MM.1S (cell line): ENCODE measurements at regions not wholly inside any gene's neighbourhood (a gene's known extent, or its start where the extent isn't known, plus 50 kb on each side); places are given as distances from the start of the nearest gene placed in this dataset.

Experiments
- DNase-seq: peaks from one replicate; pipeline ENCODE4 v3.0.0-alpha.2; 2015
- H2AFZ ChIP-seq: fragments of 300-600 bp; sonication (generic); 2 replicates; pipeline ENCODE4 v1.6.0; 2016; ENCODE audit warnings: antibody characterized with exemption, low read length
- H3F3A ChIP-seq: fragments of 300-600 bp; sonication (generic); 2 replicates; pipeline ENCODE4 v1.6.1; 2016; ENCODE audit warnings: mild to moderate bottlenecking, antibody characterized with exemption, low read length, moderate library complexity, mixed read lengths; ENCODE audit not compliant: insufficient read depth
- H3K27ac ChIP-seq: fragments of 300-600 bp; sonication (generic); 2 replicates; pipeline ENCODE4 v1.5.1; 2016; ENCODE audit warnings: mild to moderate bottlenecking, low read length
- H3K27me3 ChIP-seq: fragments of 300-600 bp; sonication (generic); replicated peaks from 2 replicates; pipeline ENCODE4 v1.6.0; 2016; ENCODE audit warnings: low read length; ENCODE audit not compliant: insufficient read depth
- H3K36me3 ChIP-seq: fragments of 300-600 bp; sonication (generic); replicated peaks from 2 replicates; pipeline ENCODE4 v1.6.1; 2016; ENCODE audit warnings: mild to moderate bottlenecking, low read length, mixed read lengths; ENCODE audit not compliant: insufficient read depth
- H3K4me1 ChIP-seq: fragments of 300-600 bp; sonication (generic); 2 replicates; pipeline ENCODE4 v1.6.1; 2016; ENCODE audit warnings: low read length, mixed read lengths
- H3K4me2 ChIP-seq: fragments of 300-600 bp; sonication (generic); 2 replicates; pipeline ENCODE4 v1.6.0; 2016; ENCODE audit warnings: low read depth, low read length
- H3K4me3 ChIP-seq: fragments of 300-600 bp; sonication (generic); 2 replicates; pipeline ENCODE4 v1.5.1; 2016; ENCODE audit warnings: low read length, mixed read lengths
- H3K79me2 ChIP-seq: fragments of 300-600 bp; sonication (generic); 2 replicates; pipeline ENCODE4 v1.6.1; 2016; ENCODE audit warnings: mixed run types, low read length, mixed read lengths
- H3K9ac ChIP-seq: fragments of 300-600 bp; sonication (generic); 2 replicates; pipeline ENCODE4 v1.6.1; 2016; ENCODE audit warnings: low read length, mixed read lengths
- H3K9me2 ChIP-seq: fragments of 300-600 bp; sonication (generic); replicated peaks from 2 replicates; pipeline ENCODE4 v1.6.1; 2016; ENCODE audit warnings: mild to moderate bottlenecking, low read length, mixed read lengths; ENCODE audit not compliant: insufficient read depth
- H3K9me3 ChIP-seq: fragments of 300-600 bp; sonication (generic); replicated peaks from 2 replicates; pipeline ENCODE4 v1.6.1; 2016; ENCODE audit warnings: mild to moderate bottlenecking, low read length, mixed read lengths; ENCODE audit not compliant: insufficient read depth
- H4K20me1 ChIP-seq: fragments of 300-600 bp; sonication (generic); 2 replicates; pipeline ENCODE4 v1.6.1; 2016; ENCODE audit warnings: mild to moderate bottlenecking, low read length, moderate library complexity, mixed read lengths; ENCODE audit not compliant: insufficient read depth
- EZH2 ChIP-seq: fragments of 300-600 bp; sonication (generic); optimal IDR thresholded peaks from 2 replicates; pipeline ENCODE3; 2017; ENCODE audit warnings: low read depth, mild to moderate bottlenecking, antibody characterized with exemption, low read length, mixed read lengths
- EZH2phosphoT487 ChIP-seq: fragments of 300-600 bp; sonication (generic); IDR thresholded peaks from 2 replicates; pipeline ENCODE4 v1.6.1; 2018; ENCODE audit warnings: antibody characterized with exemption, low read length
- TF ChIP-seq, protein P1 (sequence below): fragments of 300-600 bp; sonication (generic); IDR thresholded peaks from 2 replicates; pipeline ENCODE4 v1.5.1; 2016; ENCODE audit warnings: antibody characterized with exemption, low read length, mixed read lengths

DNA sequence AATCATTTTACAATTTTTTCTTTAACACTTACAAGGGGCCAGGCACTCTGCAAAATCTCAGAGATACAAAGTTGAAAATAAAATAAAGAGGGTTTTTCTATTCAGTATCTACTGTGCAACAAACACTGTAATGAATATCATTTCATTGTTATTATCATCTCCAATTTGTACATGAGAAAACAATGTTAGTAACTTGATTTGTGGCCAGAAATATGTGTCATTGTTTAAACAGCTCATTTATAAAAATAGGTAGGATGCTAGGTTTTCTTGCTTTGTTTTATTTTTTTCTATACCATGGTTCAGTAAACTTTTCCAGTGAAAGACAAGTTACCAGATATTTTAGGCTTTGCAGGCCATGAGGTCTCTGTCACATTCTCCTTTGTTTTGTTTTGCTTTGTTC, 318.1 kb upstream of the UBE2E2 start:
- Histone ChIP-seq H3K9me2 (no peaks in the 10 kb centered on the region), H3K4me1 (no peaks in the 10 kb centered on the region), H3K9me3 (no peaks in the 10 kb centered on the region), H3K79me2 (no peaks in the 10 kb centered on the region), H3K4me2 (no peak overlapping the region), H3K9ac (no peak overlapping the region), H3K27ac (no peak overlapping the region), H3K4me3 (no peak overlapping the region), H2AFZ (no peak overlapping the region), H3K36me3 (no peaks in the 10 kb centered on the region), H4K20me1 (no peaks in the 10 kb centered on the region), H3F3A (no peaks in the 10 kb centered on the region), H3K27me3 (no peaks in the 10 kb centered on the region)
- no peak for DNase-seq
- TF ChIP-seq EZH2phosphoT487 (no peak), EZH2 (no peak)
- TF ChIP-seq, protein P1, sequence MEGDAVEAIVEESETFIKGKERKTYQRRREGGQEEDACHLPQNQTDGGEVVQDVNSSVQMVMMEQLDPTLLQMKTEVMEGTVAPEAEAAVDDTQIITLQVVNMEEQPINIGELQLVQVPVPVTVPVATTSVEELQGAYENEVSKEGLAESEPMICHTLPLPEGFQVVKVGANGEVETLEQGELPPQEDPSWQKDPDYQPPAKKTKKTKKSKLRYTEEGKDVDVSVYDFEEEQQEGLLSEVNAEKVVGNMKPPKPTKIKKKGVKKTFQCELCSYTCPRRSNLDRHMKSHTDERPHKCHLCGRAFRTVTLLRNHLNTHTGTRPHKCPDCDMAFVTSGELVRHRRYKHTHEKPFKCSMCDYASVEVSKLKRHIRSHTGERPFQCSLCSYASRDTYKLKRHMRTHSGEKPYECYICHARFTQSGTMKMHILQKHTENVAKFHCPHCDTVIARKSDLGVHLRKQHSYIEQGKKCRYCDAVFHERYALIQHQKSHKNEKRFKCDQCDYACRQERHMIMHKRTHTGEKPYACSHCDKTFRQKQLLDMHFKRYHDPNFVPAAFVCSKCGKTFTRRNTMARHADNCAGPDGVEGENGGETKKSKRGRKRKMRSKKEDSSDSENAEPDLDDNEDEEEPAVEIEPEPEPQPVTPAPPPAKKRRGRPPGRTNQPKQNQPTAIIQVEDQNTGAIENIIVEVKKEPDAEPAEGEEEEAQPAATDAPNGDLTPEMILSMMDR: no peak

DNA sequence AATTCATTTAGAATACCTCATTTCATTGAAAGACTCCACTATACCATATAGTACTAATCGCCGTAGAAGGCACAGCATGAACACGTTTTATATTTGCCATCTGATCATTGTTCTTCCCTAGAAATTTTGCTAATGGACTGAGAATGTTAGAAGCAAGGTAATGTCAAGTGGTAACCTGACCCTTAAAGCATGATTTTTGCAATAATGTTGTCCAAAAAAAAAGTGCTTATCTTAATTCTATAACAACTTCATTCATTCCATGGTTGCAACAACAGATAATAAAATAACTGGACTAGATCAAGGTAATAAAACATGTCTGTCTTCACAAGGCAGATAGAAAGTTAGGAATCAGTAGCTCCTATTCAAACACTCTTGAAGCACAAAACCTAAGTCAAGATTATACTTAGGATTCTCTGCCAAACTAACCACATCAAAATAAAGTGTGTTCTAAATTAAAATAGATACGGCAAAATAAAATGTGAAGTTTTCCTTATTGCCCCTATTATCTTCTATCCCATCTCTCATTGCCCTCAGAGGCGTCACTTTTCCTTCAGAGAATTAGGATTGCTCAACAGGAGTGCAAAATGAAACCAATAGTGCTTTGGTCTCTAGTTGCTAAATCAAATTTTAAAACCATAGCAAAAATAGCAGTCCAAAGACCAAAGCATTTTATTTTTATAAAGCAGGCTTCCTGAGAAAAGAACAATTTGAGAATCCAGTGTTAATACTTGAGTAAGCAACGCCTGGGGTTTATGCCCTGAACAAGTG, 317.4 kb upstream of the UBE2E2 start:
- no peaks in the 10 kb centered on the region for H3K9me2 ChIP-seq
- no peaks in the 10 kb centered on the region for H3K36me3 ChIP-seq
- H3K9ac ChIP-seq: no peak overlapping the region
- no peak overlapping the region for H3K4me2 ChIP-seq
- H3K9me3 ChIP-seq: no peaks in the 10 kb centered on the region
- DNase-seq: no peak
- no peak overlapping the region for H3K27ac ChIP-seq
- H3K4me1 ChIP-seq: no peaks in the 10 kb centered on the region
- no peak overlapping the region for H3K4me3 ChIP-seq
- H3F3A ChIP-seq: no peaks in the 10 kb centered on the region
- H4K20me1 ChIP-seq: no peaks in the 10 kb centered on the region
- no peaks in the 10 kb centered on the region for H3K27me3 ChIP-seq
- no peak overlapping the region for H2AFZ ChIP-seq
- H3K79me2 ChIP-seq: no peaks in the 10 kb centered on the region
- TF ChIP-seq, protein P1: no peak
- TF ChIP-seq EZH2phosphoT487 (no peak), EZH2 (no peak)

DNA sequence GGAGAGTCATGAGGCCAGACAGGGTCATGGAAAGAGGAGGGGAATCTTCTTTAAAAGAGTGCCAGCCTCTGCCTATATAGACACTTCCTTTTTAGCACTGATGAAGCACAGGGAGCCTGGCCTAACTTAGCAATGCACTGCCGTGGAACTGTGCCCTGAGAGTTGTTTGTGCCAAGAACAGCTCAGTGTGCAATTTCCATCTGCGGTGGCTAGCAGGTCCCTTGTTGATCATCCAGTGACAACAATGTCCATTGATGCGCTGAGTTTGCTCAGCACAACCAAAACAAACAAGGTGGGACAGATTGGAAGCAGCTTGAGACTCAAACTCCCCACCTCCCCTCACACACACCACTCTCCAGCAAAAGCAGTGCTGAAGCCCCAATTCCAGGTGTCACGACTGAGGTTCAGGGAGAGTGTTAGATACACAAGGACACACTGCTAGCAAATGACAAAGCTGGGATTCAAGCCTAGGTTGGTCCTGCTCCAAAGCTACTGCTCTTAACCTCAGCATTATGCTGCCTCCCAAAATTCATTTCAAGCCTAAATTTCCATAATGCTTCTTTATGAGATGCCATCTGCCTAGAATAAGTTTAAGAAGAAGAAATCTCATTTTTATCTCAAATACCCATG, 316.6 kb upstream of the UBE2E2 start:
- H3K4me1 ChIP-seq: no peaks in the 10 kb centered on the region
- H3K27me3 ChIP-seq: no peaks in the 10 kb centered on the region
- no peaks in the 10 kb centered on the region for H3F3A ChIP-seq
- H3K9me3 ChIP-seq: no peaks in the 10 kb centered on the region
- no peaks in the 10 kb centered on the region for H4K20me1 ChIP-seq
- no peaks in the 10 kb centered on the region for H3K79me2 ChIP-seq
- no peak overlapping the region for H3K4me3 ChIP-seq
- no peaks in the 10 kb centered on the region for H3K9me2 ChIP-seq
- H2AFZ ChIP-seq: no peak overlapping the region
- no peak overlapping the region for H3K27ac ChIP-seq
- no peak overlapping the region for H3K9ac ChIP-seq
- H3K36me3 ChIP-seq: no peaks in the 10 kb centered on the region
- H3K4me2 ChIP-seq: no peak overlapping the region
- no peak for DNase-seq
- no peak for TF ChIP-seq EZH2phosphoT487
- no peak for TF ChIP-seq EZH2
- TF ChIP-seq, protein P1: no peak
